NCI-H1092 (cell line): ENCODE measurements at regions not wholly inside any gene's neighbourhood (a gene's known extent, or its start where the extent isn't known, plus 50 kb on each side); places are given as distances from the start of the nearest gene placed in this dataset.
A peak's percentile ranks its signal among the peaks of the same experiment; 100 is the strongest.

Source experiments
- DNase-seq: peaks from one replicate; lab custom pipeline; 2025; lab: John Stamatoyannopoulos, UW

GRCh38 chr9:95756986-95757385, 118.5 kb upstream of the ERCC6L2 start:
- no peak for DNase-seq

- DNase-seq = no peak
Observed at GRCh38 chr9:95756101-95756500, 119.4 kb upstream of the ERCC6L2 start.

- DNase-seq = no peak
Observed at GRCh38 chr9:95755421-95755730, 120.1 kb upstream of the ERCC6L2 start.

- no peak for DNase-seq
Observed at GRCh38 chr9:95754533-95755420, 120.7 kb upstream of the ERCC6L2 start.

- DNase-seq = peak; percentile 46
Observed at GRCh38 chr9:95753762-95754465, 121.6 kb upstream of the ERCC6L2 start.

- no peak for DNase-seq
Observed at GRCh38 chr9:95752129-95752731, 123.3 kb upstream of the ERCC6L2 start.

GRCh38 chr9:95751520-95751790, 124.0 kb upstream of the ERCC6L2 start:
- DNase-seq = no peak

- no peak for DNase-seq
Observed at GRCh38 chr9:95750725-95751519, 124.6 kb upstream of the ERCC6L2 start.

GRCh38 chr9:95749493-95749892, 126.0 kb upstream of the ERCC6L2 start:
- DNase-seq = no peak

- DNase-seq = no peak
Observed at GRCh38 chr9:95746408-95747180, 128.9 kb upstream of the ERCC6L2 start.

- DNase-seq = no peak
Observed at GRCh38 chr9:95742821-95743220, 132.7 kb upstream of the ERCC6L2 start.

GRCh38 chr9:95741631-95742030, 133.9 kb upstream of the ERCC6L2 start:
- no peak for DNase-seq

- DNase-seq = no peak
Observed at GRCh38 chr9:95740217-95741004, 135.1 kb upstream of the ERCC6L2 start.

GRCh38 chr9:95738438-95738837, 137.1 kb upstream of the ERCC6L2 start:
- no peak for DNase-seq

- DNase-seq = peak; percentile 11
Observed at GRCh38 chr9:95736891-95737522, 138.5 kb upstream of the ERCC6L2 start.

- no peak for DNase-seq
Observed at GRCh38 chr9:95736370-95736769, 139.1 kb upstream of the ERCC6L2 start.

- DNase-seq = no peak
Observed at GRCh38 chr9:95735701-95736100, 139.8 kb upstream of the ERCC6L2 start.

- no peak for DNase-seq
Observed at GRCh38 chr9:95733741-95734666, 141.5 kb upstream of the ERCC6L2 start.
